H1 (cell line): ENCODE measurements at regions not wholly inside any gene's neighbourhood (a gene's known extent, or its start where the extent isn't known, plus 50 kb on each side); places are given as distances from the start of the nearest gene placed in this dataset.

Experiments
- CTCF ChIA-PET: fragments of 300-600 bp; sonication (Branson Sonifier 250); formaldehyde crosslinking; loops from one replicate; lab custom pipeline; 2021; ENCODE audit not compliant: partially characterized antibody; lab: Charles Lee
- POLR2A ChIA-PET: fragments of 300-600 bp; sonication (Branson Sonifier 250); formaldehyde crosslinking; loops from one replicate; lab custom pipeline; 2021; ENCODE audit warnings: inconsistent platforms; ENCODE audit not compliant: partially characterized antibody; lab: Charles Lee
- DNase-seq, 2 experiments: peaks; one replicate each; pipeline versions ENCODE4 v3.0.0 to v3.0.0-alpha.2; 2010 to 2022; ENCODE audit warnings: low spot score in 2 of 2, low read depth in 1 of 2, mixed read lengths in 1 of 2
- FAIRE-seq: peaks from 2 replicates; lab custom pipeline; 2011; peaks lifted over from hg19 to GRCh38; lab: Jason Lieb, UNC
- H2AFZ ChIP-seq: 2 replicates; pipeline ENCODE4 v1.8.1; 2012; ENCODE audit warnings: low read length, inconsistent platforms
- H2AK5ac ChIP-seq: 2 replicates; pipeline ENCODE4 v1.6.1; 2013; ENCODE audit warnings: low read depth, low read length
- H2BK120ac ChIP-seq: replicated peaks from 2 replicates; pipeline ENCODE3; 2013; ENCODE audit warnings: low read depth, low read length, inconsistent platforms
- H2BK12ac ChIP-seq: 2 replicates; pipeline ENCODE4 v1.6.1; 2013; ENCODE audit warnings: low read depth, low read length
- H2BK15ac ChIP-seq: 2 replicates; pipeline ENCODE4 v1.6.1; 2013; ENCODE audit warnings: low read length
- H2BK20ac ChIP-seq: 2 replicates; pipeline ENCODE4 v1.6.1; 2013; ENCODE audit warnings: low read length
- H2BK5ac ChIP-seq: 2 replicates; pipeline ENCODE4 v1.6.1; 2013; ENCODE audit warnings: low read depth, low read length
- H3K14ac ChIP-seq: 2 replicates; pipeline ENCODE4 v1.6.1; 2013; ENCODE audit warnings: inconsistent platforms; ENCODE audit not compliant: insufficient read length
- H3K18ac ChIP-seq: 2 replicates; pipeline ENCODE4 v1.6.1; 2013; ENCODE audit warnings: low read length; ENCODE audit errors: extremely low read depth
- H3K23ac ChIP-seq: 2 replicates; pipeline ENCODE4 v1.6.1; 2013; ENCODE audit warnings: inconsistent platforms; ENCODE audit not compliant: insufficient read length
- H3K23me2 ChIP-seq: 2 replicates; pipeline ENCODE4 v1.6.1; 2013; ENCODE audit warnings: low read depth, low read length
- H3K27ac ChIP-seq: 2 replicates; pipeline ENCODE4 v1.6.1; 2011; ENCODE audit warnings: low read depth, low read length, inconsistent platforms
- H3K27me3 ChIP-seq, 4 experiments: replicated peaks in 1 of 4; 1 replicate in 1 of 4; 2 replicates in 3 of 4; pipeline versions ENCODE4 v1.6.1 to v1.8.1; 2011 to 2013; ENCODE audit warnings: low read length in 3 of 4, mild to moderate bottlenecking in 3 of 4, inconsistent platforms in 2 of 4, mixed read lengths in 2 of 4, moderate library complexity in 1 of 4; ENCODE audit not compliant: control insufficient read depth in 3 of 4, insufficient read depth in 3 of 4; ENCODE audit errors: extremely low read depth in 1 of 4
- H3K36me3 ChIP-seq, 4 experiments: 2 replicates each; pipeline versions ENCODE4 v1.6.1 to v1.8.1; 2011 to 2013; ENCODE audit warnings: mild to moderate bottlenecking in 4 of 4, low read length in 3 of 4, moderate library complexity in 2 of 4, control low read depth in 1 of 4, inconsistent platforms in 1 of 4; ENCODE audit not compliant: insufficient read depth in 4 of 4, control insufficient read depth in 2 of 4
- H3K4ac ChIP-seq: replicated peaks from 2 replicates; pipeline ENCODE3; 2013; ENCODE audit warnings: low read length, low read depth, mixed read lengths, inconsistent platforms; ENCODE audit not compliant: insufficient read length
- H3K4me1 ChIP-seq, 4 experiments: replicated peaks in 1 of 4; 1 replicate in 1 of 4; 2 replicates in 3 of 4; pipeline versions ENCODE4 v1.6.1 to v1.8.1; 2011 to 2013; ENCODE audit warnings: low read length in 3 of 4, inconsistent platforms in 2 of 4, mixed read lengths in 1 of 4; ENCODE audit not compliant: insufficient read depth in 4 of 4, control insufficient read depth in 3 of 4
- H3K4me2 ChIP-seq, 2 experiments: 2 replicates each; pipeline versions ENCODE4 v1.6.1 to v1.8.1; 2011 to 2013; ENCODE audit warnings: low read depth in 2 of 2, low read length in 2 of 2, control low read depth in 1 of 2, inconsistent platforms in 1 of 2, mild to moderate bottlenecking in 1 of 2; ENCODE audit not compliant: insufficient read depth in 1 of 2
- H3K4me3 ChIP-seq, 4 experiments: fragments of 200-600, 300-600 bp in 1 of 4; sonication (generic), shearing (Covaris generic), sonication (Bioruptor Twin) in 1 of 4; 2 replicates each; pipeline versions ENCODE4 v1.5.1 to v1.8.1; 2011 to 2016; ENCODE audit warnings: low read length in 4 of 4, low read depth in 3 of 4, control low read depth in 2 of 4, inconsistent platforms in 2 of 4, mild to moderate bottlenecking in 2 of 4, mixed read lengths in 1 of 4, moderate library complexity in 1 of 4; ENCODE audit not compliant: insufficient read depth in 2 of 4; ENCODE audit errors: extremely low read depth in 1 of 4
- H3K56ac ChIP-seq: replicated peaks from 2 replicates; pipeline ENCODE3; 2013; ENCODE audit warnings: low read depth, mild to moderate bottlenecking, mixed read lengths, low read length, inconsistent platforms; ENCODE audit not compliant: insufficient read length
- H3K79me1 ChIP-seq: 2 replicates; pipeline ENCODE4 v1.6.1; 2013; ENCODE audit warnings: low read depth, low read length, control low read depth
- H3K79me2 ChIP-seq, 2 experiments: 2 replicates each; pipeline versions ENCODE4 v1.6.1 to v1.8.1; 2012 to 2013; ENCODE audit warnings: low read length in 2 of 2, mild to moderate bottlenecking in 2 of 2, inconsistent platforms in 1 of 2; ENCODE audit not compliant: insufficient read depth in 2 of 2, control insufficient read depth in 1 of 2
- H3K9ac ChIP-seq, 4 experiments: replicated peaks in 1 of 4; 1 replicate in 1 of 4; 2 replicates in 3 of 4; pipeline versions ENCODE4 v1.6.1 to v1.8.1; 2011 to 2013; ENCODE audit warnings: low read depth in 3 of 4, low read length in 3 of 4, control low read depth in 2 of 4, mild to moderate bottlenecking in 2 of 4, moderate library complexity in 2 of 4, inconsistent platforms in 1 of 4; ENCODE audit errors: extremely low read depth in 1 of 4
- H3K9me3 ChIP-seq, 2 experiments: 2 replicates each; pipeline versions ENCODE4 v1.6.1 to v1.8.1; 2012 to 2013; ENCODE audit warnings: mild to moderate bottlenecking in 2 of 2, moderate library complexity in 2 of 2, control low read depth in 1 of 2, inconsistent platforms in 1 of 2, low read depth in 1 of 2, low read length in 1 of 2, mixed read lengths in 1 of 2; ENCODE audit not compliant: insufficient read depth in 2 of 2
- H4K20me1 ChIP-seq, 2 experiments: replicated peaks in 1 of 2; 2 replicates each; pipeline versions ENCODE3 to v1.8.1; 2011 to 2013; ENCODE audit warnings: inconsistent platforms in 2 of 2, low read length in 2 of 2, mild to moderate bottlenecking in 1 of 2; ENCODE audit not compliant: insufficient read depth in 2 of 2, control insufficient read depth in 1 of 2
- H4K5ac ChIP-seq: 2 replicates; pipeline ENCODE4 v1.6.1; 2013; ENCODE audit warnings: low read length, low read depth, mixed read lengths, inconsistent platforms; ENCODE audit not compliant: insufficient read length
- H4K8ac ChIP-seq: 2 replicates; pipeline ENCODE4 v1.8.0; 2013; ENCODE audit warnings: mild to moderate bottlenecking, moderate library complexity, low read length, inconsistent platforms; ENCODE audit not compliant: insufficient read depth; ENCODE audit errors: extremely low read depth
- H4K91ac ChIP-seq: replicated peaks from 2 replicates; pipeline ENCODE3; 2013; ENCODE audit warnings: low read length, mixed read lengths, inconsistent platforms; ENCODE audit not compliant: insufficient read length
- POLR2A ChIP-seq, 2 experiments: IDR thresholded peaks; 1 replicate in 1 of 2; 2 replicates in 1 of 2; pipeline ENCODE4 v1.6.1; 2011; ENCODE audit warnings: low read depth in 2 of 2, low read length in 2 of 2, mild to moderate bottlenecking in 2 of 2; ENCODE audit errors: control extremely low read depth in 1 of 2
- WGBS, 2 experiments: shearing (Covaris generic) in 1 of 2; methylation state at CpG; one replicate each; pipeline versions ENCODE4 v1.1.6 to v1.1.7; 2013 to 2015; ENCODE audit warnings: low lambda C conversion rate in 2 of 2, mixed read lengths in 2 of 2, inconsistent platforms in 1 of 2, low coverage in 1 of 2, missing lambda C conversion rate in 1 of 2; ENCODE audit not compliant: insufficient replicate concordance in 2 of 2, insufficient coverage in 1 of 2, insufficient read length in 1 of 2; ENCODE audit errors: extremely low coverage in 1 of 2, missing lambda C conversion rate in 1 of 2; 5-methylcytosine and 5-hydroxymethylcytosine counted together

DNA sequence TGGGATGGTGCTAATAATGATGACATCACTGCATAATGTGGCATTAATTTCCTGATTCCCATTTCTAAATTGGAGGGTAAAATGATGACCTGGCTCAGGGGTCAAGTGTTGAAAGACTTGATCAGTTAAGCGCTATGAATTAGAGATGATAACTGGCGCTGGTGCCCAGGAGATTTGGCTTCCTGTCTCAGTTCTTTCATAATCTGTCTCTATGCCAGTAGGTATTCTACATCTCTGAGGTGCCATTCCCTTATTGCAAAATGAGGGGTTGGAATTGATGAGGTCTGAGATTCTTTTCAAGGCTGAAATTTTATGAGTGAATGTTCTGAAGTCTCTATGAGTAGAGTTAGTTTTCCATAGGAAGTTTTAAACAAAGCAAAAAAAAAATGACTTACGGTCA is 1715.1 kb upstream of the WWC1 start:
- POLR2A ChIA-PET = no interaction called here
- Histone ChIP-seq H3K27ac (no peak overlapping the region), H4K5ac (no peak overlapping the region), H3K9ac (no peak overlapping the region), H3K4me2 (no peak overlapping the region), H2AK5ac (no peak overlapping the region), H2BK20ac (no peak overlapping the region), H2BK5ac (no peak overlapping the region), H2AFZ (no peak overlapping the region), H3K79me2 (no peaks in the 10 kb centered on the region), H3K23ac (no peak overlapping the region), H3K4ac (no peak overlapping the region), H3K4me1 (no peaks in the 10 kb centered on the region), H3K36me3 (no peaks in the 10 kb centered on the region), H3K14ac (no peak overlapping the region), H3K23me2 (no peaks in the 10 kb centered on the region), H4K20me1 (no peaks in the 10 kb centered on the region)
- FAIRE-seq = no peak
- WGBS, 2 experiments = 92% methylated on average over 3 of the region's 3 CpGs; no CpG with 5 or more reads in 1 of the 2 experiments
- no peak for TF ChIP-seq POLR2A (IDR thresholded peaks at IDR 0.05; ENCODE audit: control extremely low read depth in 1 of 2, low read depth in 2 of 2, low read length in 2 of 2)
- TF ChIP-seq, all 59 proteins: peak for 0
- Histone ChIP-seq H3K9me3 (peaks cover 0 to 6% of the 10 kb centered on the region in 2 experiments; a peak in 1 of 4 replicates), H4K8ac (no peak overlapping the region), H3K18ac (no peak overlapping the region), H3K4me3 (no peak overlapping the region), H2BK15ac (no peak overlapping the region), H3K27me3 (no peaks in the 10 kb centered on the region), H3K56ac (no peak overlapping the region), H2BK12ac (no peak overlapping the region), H2BK120ac (no peak overlapping the region), H3K79me1 (no peaks in the 10 kb centered on the region), H4K91ac (no peak overlapping the region)
- CTCF ChIA-PET = no interaction called here
- DNase-seq = no peak
